A549 (cell line): ENCODE measurements at regions not wholly inside any gene's neighbourhood (a gene's known extent, or its start where the extent isn't known, plus 50 kb on each side); places are given as distances from the start of the nearest gene placed in this dataset.

Experiments used
- ATAC-seq, 2 experiments: fragments of 200-7000 bp in 1 of 2; fragments of >200 bp in 1 of 2; cut with Nextera tagmentation in 1 of 2; cut with Tn5 transposase in 1 of 2; 3 replicates each; pipeline versions ENCODE4 v1.8.0 to v1.9.1; 2018 to 2020; ENCODE audit warnings: mild to moderate bottlenecking in 1 of 2, moderate library complexity in 1 of 2
- CTCF ChIA-PET: fragments of 300-600 bp; sonication (Branson Sonifier 250); formaldehyde crosslinking; extraction: SDS; loops from one replicate; lab custom pipeline; 2021; ENCODE audit warnings: antibody characterized with exemption, inconsistent platforms; lab: Yijun Ruan, JAX
- POLR2A ChIA-PET: fragments of 350-600 bp; formaldehyde crosslinking; extraction: SDS; loops from one replicate; lab custom pipeline; 2021; ENCODE audit warnings: antibody characterized with exemption, inconsistent platforms; lab: Yijun Ruan, JAX
- DNase-seq, 2 experiments: peaks; one replicate each; pipeline versions ENCODE4 v3.0.0 to v3.0.0-alpha.2; 2011 to 2016; ENCODE audit warnings: low read depth in 1 of 2, low spot score in 1 of 2
- FAIRE-seq: peaks from 2 replicates; lab custom pipeline; 2011; peaks lifted over from hg19 to GRCh38; lab: Jason Lieb, UNC
- H3K27ac ChIP-seq, 2 experiments: fragments of >200 bp; sonication (Bioruptor Twin); formaldehyde crosslinking; 3 replicates each; pipeline ENCODE4 v1.5.1; 2016 to 2017
- H3K4me1 ChIP-seq: fragments of >200 bp; sonication (Bioruptor Twin); formaldehyde crosslinking; 3 replicates; pipeline ENCODE4 v1.6.1; 2016
- H3K4me2 ChIP-seq: fragments of >200 bp; sonication (Bioruptor Twin); formaldehyde crosslinking; 3 replicates; pipeline ENCODE4 v1.6.1; 2016
- H3K4me3 ChIP-seq: fragments of >200 bp; sonication (Bioruptor Twin); formaldehyde crosslinking; 3 replicates; pipeline ENCODE4 v1.5.1; 2016
- H3K9me3 ChIP-seq: fragments of >200 bp; sonication (Bioruptor Twin); formaldehyde crosslinking; 3 replicates; pipeline ENCODE4 v1.6.1; 2016
- CBX8 ChIP-seq: fragments of 200-600 bp; sonication (generic); IDR thresholded peaks from 2 replicates; pipeline ENCODE4 v1.6.1; 2016
- CEBPB ChIP-seq, 2 experiments: fragments of >200 bp in 1 of 2; sonication (Bioruptor Twin) in 1 of 2; formaldehyde crosslinking in 1 of 2; IDR thresholded peaks; 2 replicates each; pipeline ENCODE4 v1.6.1; 2012 to 2016
- CHD2 ChIP-seq: fragments of 150-350 bp; IDR thresholded peaks from 2 replicates; pipeline ENCODE4 v1.6.1; 2014; ENCODE audit warnings: low read length; ENCODE audit not compliant: partially characterized antibody
- CHD4 ChIP-seq: fragments of 200-600 bp; sonication (generic); IDR thresholded peaks from 2 replicates; pipeline ENCODE4 v1.6.1; 2016; ENCODE audit warnings: antibody characterized with exemption, mild to moderate bottlenecking, borderline replicate concordance
- EHF ChIP-seq: fragments of 250-450 bp; sonication (Bioruptor Pico); IDR thresholded peaks from 2 replicates; pipeline ENCODE4 v1.5.0; 2020; ENCODE audit warnings: mild to moderate bottlenecking
- EP300 ChIP-seq, 2 experiments: fragments of >200 bp; sonication (Bioruptor Twin); formaldehyde crosslinking; IDR thresholded peaks; 2 replicates in 1 of 2; 3 replicates in 1 of 2; pipeline ENCODE4 v1.6.1; 2016 to 2017
- FOSB ChIP-seq: fragments of 250-450 bp; sonication (Bioruptor Pico); IDR thresholded peaks from 2 replicates; pipeline ENCODE4 v1.5.0; 2020; ENCODE audit warnings: mild to moderate bottlenecking, moderate library complexity
- FOSL2 ChIP-seq, 2 experiments: fragments of 450-650 bp in 1 of 2; fragments of >200 bp in 1 of 2; sonication (Bioruptor Twin) in 1 of 2; formaldehyde crosslinking; IDR thresholded peaks; 2 replicates each; pipeline versions ENCODE4 v1.5.0 to v1.6.1; 2016 to 2020; ENCODE audit warnings: mild to moderate bottlenecking in 1 of 2, moderate library complexity in 1 of 2
- GATA3 ChIP-seq: IDR thresholded peaks from 2 replicates; pipeline ENCODE4 v1.6.1; 2012; ENCODE audit warnings: borderline replicate concordance
- HEYL ChIP-seq: fragments of 250-450 bp; sonication (Bioruptor Pico); IDR thresholded peaks from 2 replicates; pipeline ENCODE4 v1.8.0; 2021; ENCODE audit warnings: mild to moderate bottlenecking, moderate library complexity
- HOXB13 ChIP-seq: fragments of 250-450 bp; sonication (Bioruptor Pico); IDR thresholded peaks from 2 replicates; pipeline ENCODE4 v1.5.0; 2020; ENCODE audit warnings: low read depth, mild to moderate bottlenecking, moderate library complexity
- JUN ChIP-seq, 2 experiments: fragments of >200 bp; sonication (Bioruptor Twin); formaldehyde crosslinking; IDR thresholded peaks; 2 replicates in 1 of 2; 3 replicates in 1 of 2; pipeline ENCODE4 v1.6.1; 2016 to 2017
- JUNB ChIP-seq: fragments of >200 bp; sonication (Bioruptor Twin); formaldehyde crosslinking; IDR thresholded peaks from 2 replicates; pipeline ENCODE4 v1.6.1; 2016
- KDM5A ChIP-seq: fragments of 200-600 bp; sonication (generic); IDR thresholded peaks from 2 replicates; pipeline ENCODE4 v1.6.1; 2016; ENCODE audit warnings: antibody characterized with exemption, mild to moderate bottlenecking
- MAFK ChIP-seq: fragments of 450-650 bp; IDR thresholded peaks from 2 replicates; pipeline ENCODE4 v1.6.1; 2014; ENCODE audit not compliant: partially characterized antibody
- NFE2L2 ChIP-seq: fragments of 150-350 bp; conservative IDR thresholded peaks from 2 replicates; pipeline ENCODE4 v1.6.1; 2014; ENCODE audit warnings: low read length
- PHF8 ChIP-seq: fragments of 200-600 bp; sonication (generic); IDR thresholded peaks from 2 replicates; pipeline ENCODE4 v1.6.1; 2016; ENCODE audit warnings: low read depth, mild to moderate bottlenecking, antibody characterized with exemption, moderate library complexity, borderline replicate concordance
- RARB ChIP-seq: fragments of 250-450 bp; sonication (Bioruptor Pico); IDR thresholded peaks from 2 replicates; pipeline ENCODE4 v1.8.0; 2021; ENCODE audit warnings: mild to moderate bottlenecking, moderate library complexity
- RCOR1 ChIP-seq: fragments of 150-350 bp; IDR thresholded peaks from 2 replicates; pipeline ENCODE4 v1.6.1; 2014; ENCODE audit warnings: antibody characterized with exemption, low read length, low read depth
- RFX5 ChIP-seq: fragments of 450-650 bp; IDR thresholded peaks from 2 replicates; pipeline ENCODE4 v1.7.1; 2014; ENCODE audit warnings: antibody characterized with exemption, mild to moderate bottlenecking, moderate library complexity
- SREBF2 ChIP-seq: fragments of 450-650 bp; IDR thresholded peaks from 2 replicates; pipeline ENCODE4 v1.6.1; 2014; ENCODE audit warnings: mild to moderate bottlenecking, moderate library complexity
- TFCP2L1 ChIP-seq: fragments of 250-450 bp; sonication (Bioruptor Pico); IDR thresholded peaks from 2 replicates; pipeline ENCODE4 v1.5.0; 2021; ENCODE audit warnings: mild to moderate bottlenecking
- WGBS: methylation state at CpG from one replicate; pipeline ENCODE4 v1.1.6; 2017; ENCODE audit errors: missing lambda C conversion rate; 5-methylcytosine and 5-hydroxymethylcytosine counted together
- TF ChIP-seq, protein P1 (sequence below): IDR thresholded peaks from 2 replicates; pipeline ENCODE4 v1.6.1; 2012
- TF ChIP-seq, protein P2 (sequence below): fragments of 150-350 bp; IDR thresholded peaks from 2 replicates; pipeline ENCODE4 v1.6.1; 2014; ENCODE audit warnings: low read depth, mild to moderate bottlenecking, low read length
- TF ChIP-seq, protein P3 (sequence below): fragments of >200 bp; sonication (Bioruptor Twin); formaldehyde crosslinking; IDR thresholded peaks from 2 replicates; pipeline ENCODE4 v1.6.1; 2016

DNA sequence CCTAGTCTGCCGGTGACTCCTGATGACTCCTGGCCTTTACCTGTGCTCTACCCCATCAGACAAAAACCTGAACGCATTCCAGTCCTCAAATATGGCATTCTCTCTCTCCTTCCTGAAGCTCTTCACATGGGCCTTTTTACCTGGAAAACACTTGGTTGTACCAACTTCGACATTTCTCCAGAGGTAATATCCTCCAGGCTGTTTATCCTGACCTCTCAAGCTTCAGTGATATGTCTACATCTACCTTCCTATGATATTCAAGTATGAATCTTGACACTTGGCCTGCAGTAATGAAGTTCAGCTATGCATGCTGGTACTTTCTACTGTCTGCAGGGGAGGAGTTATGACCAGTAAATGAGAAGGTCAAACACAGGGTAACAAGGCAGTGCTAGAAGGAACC lies 901.8 kb downstream of the VRK1 start:
- FAIRE-seq (no peak), ATAC-seq (no peak), DNase-seq (no peak)
- no peak overlapping the region for H3K4me3 ChIP-seq
- no peak overlapping the region for H3K4me2 ChIP-seq
- 23% methylated on average over 3 of the region's 3 CpGs for WGBS
- no peak overlapping the region for H3K27ac ChIP-seq
- H3K4me1 ChIP-seq: no peaks in the 10 kb centered on the region
- CTCF ChIA-PET: no interaction called here
- no peaks in the 10 kb centered on the region; the same call in 2 of the 3 replicates for H3K9me3 ChIP-seq
- POLR2A ChIA-PET: no interaction called here
- TF ChIP-seq TFCP2L1 (CRISPR knock-in tag) (no peak), FOSL2 (IDR thresholded peaks at IDR 0.05) (no peak), FOSL2 (CRISPR knock-in tag; IDR thresholded peaks at IDR 0.05) (no peak), EP300 (IDR thresholded peaks at IDR 0.05) (no peak), RCOR1 (no peak), MAFK (no peak), PHF8 (no peak), SREBF2 (no peak), KDM5A (no peak), CEBPB (IDR thresholded peaks at IDR 0.05) (no peak), RFX5 (no peak), CHD4 (no peak), FOSB (CRISPR knock-in tag) (no peak), GATA3 (no peak), JUNB (no peak), RARB (CRISPR knock-in tag) (no peak), HOXB13 (no peak)
- TF ChIP-seq, protein P1, sequence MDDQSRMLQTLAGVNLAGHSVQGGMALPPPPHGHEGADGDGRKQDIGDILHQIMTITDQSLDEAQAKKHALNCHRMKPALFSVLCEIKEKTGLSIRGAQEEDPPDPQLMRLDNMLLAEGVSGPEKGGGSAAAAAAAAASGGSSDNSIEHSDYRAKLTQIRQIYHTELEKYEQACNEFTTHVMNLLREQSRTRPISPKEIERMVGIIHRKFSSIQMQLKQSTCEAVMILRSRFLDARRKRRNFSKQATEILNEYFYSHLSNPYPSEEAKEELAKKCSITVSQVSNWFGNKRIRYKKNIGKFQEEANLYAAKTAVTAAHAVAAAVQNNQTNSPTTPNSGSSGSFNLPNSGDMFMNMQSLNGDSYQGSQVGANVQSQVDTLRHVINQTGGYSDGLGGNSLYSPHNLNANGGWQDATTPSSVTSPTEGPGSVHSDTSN: no peak
- TF ChIP-seq, protein P2, sequence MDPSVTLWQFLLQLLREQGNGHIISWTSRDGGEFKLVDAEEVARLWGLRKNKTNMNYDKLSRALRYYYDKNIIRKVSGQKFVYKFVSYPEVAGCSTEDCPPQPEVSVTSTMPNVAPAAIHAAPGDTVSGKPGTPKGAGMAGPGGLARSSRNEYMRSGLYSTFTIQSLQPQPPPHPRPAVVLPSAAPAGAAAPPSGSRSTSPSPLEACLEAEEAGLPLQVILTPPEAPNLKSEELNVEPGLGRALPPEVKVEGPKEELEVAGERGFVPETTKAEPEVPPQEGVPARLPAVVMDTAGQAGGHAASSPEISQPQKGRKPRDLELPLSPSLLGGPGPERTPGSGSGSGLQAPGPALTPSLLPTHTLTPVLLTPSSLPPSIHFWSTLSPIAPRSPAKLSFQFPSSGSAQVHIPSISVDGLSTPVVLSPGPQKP: no peak

DNA sequence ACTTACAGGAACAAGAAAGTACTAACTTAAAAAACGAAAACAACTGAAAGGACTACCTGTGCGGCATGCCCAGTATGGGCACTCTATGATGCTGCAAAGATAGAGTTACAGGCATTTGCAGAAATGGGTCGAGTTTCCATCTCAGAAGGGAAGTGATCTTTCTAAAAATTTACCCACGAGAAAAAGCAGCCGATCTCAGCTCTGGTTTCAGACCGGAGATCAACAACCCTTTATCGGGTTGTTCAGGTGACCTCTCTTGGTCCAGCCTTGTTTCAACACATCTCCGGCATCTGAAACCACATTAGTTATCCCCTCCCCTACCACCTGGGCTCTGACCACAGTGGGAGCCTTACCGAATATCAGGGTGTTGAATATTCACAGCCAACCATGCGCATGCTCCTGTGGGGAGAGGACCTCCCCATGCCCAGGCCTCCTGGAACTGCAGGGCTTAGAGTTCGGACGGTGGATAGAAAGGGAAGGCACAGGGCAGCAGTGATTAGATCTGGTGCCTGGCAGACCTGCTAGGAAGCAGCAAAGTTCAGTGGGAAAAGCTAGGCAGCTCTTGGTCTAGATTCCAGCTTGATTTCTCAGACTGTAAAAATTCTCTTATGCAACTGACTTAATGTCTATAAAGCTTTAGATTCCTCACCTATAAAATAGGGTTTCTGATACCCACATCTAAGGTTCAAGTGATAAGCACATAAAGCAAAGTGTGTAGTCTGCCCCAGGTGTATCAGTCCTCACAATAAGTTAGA lies 906.0 kb downstream of the VRK1 start:
- FAIRE-seq (no peak), DNase-seq (no peak)
- no peaks in the 10 kb centered on the region for H3K9me3 ChIP-seq
- ChIA-PET POLR2A (no interaction called here), CTCF (no interaction called here)
- no peaks in the 10 kb centered on the region for H3K4me1 ChIP-seq
- no peak overlapping the region for H3K4me3 ChIP-seq
- WGBS: 32% methylated on average over 8 of the region's 12 CpGs
- TF ChIP-seq, protein P3, sequence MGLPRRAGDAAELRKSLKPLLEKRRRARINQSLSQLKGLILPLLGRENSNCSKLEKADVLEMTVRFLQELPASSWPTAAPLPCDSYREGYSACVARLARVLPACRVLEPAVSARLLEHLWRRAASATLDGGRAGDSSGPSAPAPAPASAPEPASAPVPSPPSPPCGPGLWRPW: no peak
- TF ChIP-seq HOXB13 (no peak), MAFK (no peak), JUN (IDR thresholded peaks at IDR 0.05) (no peak), HEYL (no peak), NFE2L2 (no peak), EHF (CRISPR knock-in tag) (no peak), GATA3 (no peak), CBX8 (no peak), CHD2 (no peak)
- TF ChIP-seq, all 56 proteins: peak for 0
- Histone ChIP-seq H3K4me2 (no peak overlapping the region), H3K27ac (no peak overlapping the region)
- no peak for ATAC-seq
